Testis (tissue), 2 donors: ENCODE measurements at regions not wholly inside any gene's neighbourhood (a gene's known extent, or its start where the extent isn't known, plus 50 kb on each side); places are given as distances from the start of the nearest gene placed in this dataset.

ENCODE experiments used
- DNase-seq: peaks from one replicate; pipeline ENCODE4 v3.0.0-alpha.2; 2019
- H3K27ac ChIP-seq, 2 donors: fragments of 200-600 bp; sonication (generic); one replicate each; pipeline ENCODE4 v1.5.1; 2019
- H3K27me3 ChIP-seq: fragments of 200-600 bp; sonication (generic); one replicate; pipeline ENCODE4 v1.5.1; 2019
- H3K36me3 ChIP-seq: fragments of 200-600 bp; sonication (generic); one replicate; pipeline ENCODE4 v1.5.1; 2017; ENCODE audit warnings: low read depth; ENCODE audit errors: missing control alignments
- H3K4me1 ChIP-seq: fragments of 200-600 bp; sonication (generic); one replicate; pipeline ENCODE4 v1.5.1; 2019
- H3K4me3 ChIP-seq, 2 donors: fragments of 200-600 bp; sonication (generic); one replicate each; pipeline ENCODE4 v1.5.1; 2017 to 2019
- H3K9me3 ChIP-seq: fragments of 200-600 bp; sonication (generic); one replicate; pipeline ENCODE4 v1.5.1; 2017
- CTCF ChIP-seq, 3 experiments: fragments of 450-650 bp in 2 of 3; fragments of 200-600 bp in 1 of 3; sonication (generic) in 1 of 3; IDR thresholded peaks; one replicate each; pipeline ENCODE4 v1.5.1; 2016 to 2019; ENCODE audit warnings: antibody characterized with exemption in 3 of 3, mild to moderate bottlenecking in 2 of 3, moderate library complexity in 1 of 3
- POLR2A ChIP-seq: fragments of 450-650 bp; IDR thresholded peaks from one replicate; pipeline ENCODE4 v1.6.1; 2017; ENCODE audit warnings: antibody characterized with exemption, mild to moderate bottlenecking, moderate library complexity
- WGBS, 2 donors: methylation state at CpG; one replicate each; pipeline ENCODE4 v1.1.5; 2018; 5-methylcytosine and 5-hydroxymethylcytosine counted together
- intact Hi-C: fragments of 100-400 bp; cut with DNase I; formaldehyde crosslinking; loops from one replicate; pipeline ENCODE4 v1.15.1; 2023; ENCODE audit warnings: low total_unique reads

GRCh38 chr14:82073547-82073946 is 539.9 kb upstream of the SEL1L start:
- H3K4me3 ChIP-seq = no peak overlapping the region
- intact Hi-C loops = no loop called here
- DNase-seq = no peak
- H3K36me3 ChIP-seq = no peaks in the 10 kb centered on the region
- no peak overlapping the region for H3K27ac ChIP-seq
- H3K4me1 ChIP-seq = no peaks in the 10 kb centered on the region
- H3K27me3 ChIP-seq = no peaks in the 10 kb centered on the region
- no peak for TF ChIP-seq CTCF (IDR thresholded peaks at IDR 0.05)
- no peak for TF ChIP-seq POLR2A
- H3K9me3 ChIP-seq = no peaks in the 10 kb centered on the region
- 81 to 87% methylated on average over 2 of the region's 2 CpGs for WGBS, 2 donors

- Histone ChIP-seq H3K4me3 (no peak overlapping the region), H3K9me3 (no peaks in the 10 kb centered on the region), H3K27ac (no peak overlapping the region), H3K4me1 (no peaks in the 10 kb centered on the region), H3K36me3 (no peaks in the 10 kb centered on the region), H3K27me3 (no peaks in the 10 kb centered on the region)
- 21 to 29% methylated on average over 3 of the region's 3 CpGs for WGBS, 2 donors
- peak; percentile 64 for DNase-seq
- TF ChIP-seq CTCF (IDR thresholded peaks at IDR 0.05) (no peak), POLR2A (no peak)
- intact Hi-C loops = no loop called here
These were observed 541.9 kb upstream of the SEL1L start for GRCh38 chr14:82075566-82075965.

GRCh38 chr14:82079553-82079952 is 545.9 kb upstream of the SEL1L start:
- WGBS, 2 donors = 90 to 96% methylated on average over 3 of the region's 3 CpGs
- Histone ChIP-seq H3K9me3 (no peaks in the 10 kb centered on the region), H3K4me1 (no peaks in the 10 kb centered on the region), H3K4me3 (no peak overlapping the region), H3K27ac (no peak overlapping the region), H3K27me3 (no peaks in the 10 kb centered on the region), H3K36me3 (no peaks in the 10 kb centered on the region)
- DNase-seq = no peak
- intact Hi-C loops = no loop called here
- TF ChIP-seq CTCF (IDR thresholded peaks at IDR 0.05) (no peak), POLR2A (no peak)

- WGBS, 2 donors = 18 to 35% methylated on average over 4 of the region's 4 CpGs
- TF ChIP-seq CTCF (IDR thresholded peaks at IDR 0.05) (no peak), POLR2A (no peak)
- no peak for DNase-seq
- Histone ChIP-seq H3K4me1 (no peaks in the 10 kb centered on the region), H3K27ac (no peak overlapping the region), H3K4me3 (no peak overlapping the region), H3K27me3 (no peaks in the 10 kb centered on the region), H3K36me3 (no peaks in the 10 kb centered on the region), H3K9me3 (no peaks in the 10 kb centered on the region)
- intact Hi-C loops = no loop called here
These were observed 546.7 kb upstream of the SEL1L start for GRCh38 chr14:82080370-82080769.

GRCh38 chr14:82084813-82085212 is 551.2 kb upstream of the SEL1L start:
- Histone ChIP-seq H3K36me3 (no peaks in the 10 kb centered on the region), H3K27ac (no peak overlapping the region), H3K4me1 (no peaks in the 10 kb centered on the region), H3K9me3 (no peaks in the 10 kb centered on the region), H3K27me3 (no peaks in the 10 kb centered on the region), H3K4me3 (no peak overlapping the region)
- TF ChIP-seq CTCF (IDR thresholded peaks at IDR 0.05) (no peak), POLR2A (no peak)
- intact Hi-C loops = no loop called here
- WGBS, 2 donors = 66 to 70% methylated on average over 3 of the region's 3 CpGs
- no peak for DNase-seq
